Astrocyte (in vitro differentiated cells and primary cell): ENCODE measurements at regions not wholly inside any gene's neighbourhood (a gene's known extent, or its start where the extent isn't known, plus 50 kb on each side); places are given as distances from the start of the nearest gene placed in this dataset.

ENCODE experiments used
- EZH2 ChIP-seq: IDR thresholded peaks from 2 replicates; pipeline ENCODE4 v1.6.1; 2012; ENCODE audit warnings: mild to moderate bottlenecking, low read length, inconsistent platforms; ENCODE audit not compliant: insufficient read depth
- TF ChIP-seq, protein P1 (sequence below): IDR thresholded peaks from 2 replicates; pipeline ENCODE4 v1.5.1; 2011; ENCODE audit warnings: low read depth, mild to moderate bottlenecking, inconsistent platforms, low read length, moderate library complexity; ENCODE audit not compliant: insufficient read depth

DNA sequence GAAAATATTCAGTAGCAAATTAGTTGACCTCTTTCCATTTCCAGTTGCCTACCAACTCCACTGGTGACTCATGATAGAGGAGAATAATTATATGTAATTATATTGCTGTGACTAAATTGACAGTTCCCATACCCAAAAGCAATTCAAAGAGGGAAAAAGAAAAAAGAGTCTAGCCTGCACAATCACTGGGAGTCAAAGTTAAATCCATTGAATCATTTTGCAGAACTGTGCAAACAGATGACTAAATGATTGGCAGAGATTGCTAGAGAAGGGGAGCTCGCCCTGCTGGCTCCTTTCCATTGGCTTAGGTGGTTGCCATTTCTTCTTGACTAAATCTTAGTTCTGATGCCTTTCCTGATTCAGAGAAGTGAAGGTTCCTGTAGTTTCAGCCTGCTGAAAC is 1228.6 kb upstream of the SORCS1 start:
- TF ChIP-seq, protein P1, sequence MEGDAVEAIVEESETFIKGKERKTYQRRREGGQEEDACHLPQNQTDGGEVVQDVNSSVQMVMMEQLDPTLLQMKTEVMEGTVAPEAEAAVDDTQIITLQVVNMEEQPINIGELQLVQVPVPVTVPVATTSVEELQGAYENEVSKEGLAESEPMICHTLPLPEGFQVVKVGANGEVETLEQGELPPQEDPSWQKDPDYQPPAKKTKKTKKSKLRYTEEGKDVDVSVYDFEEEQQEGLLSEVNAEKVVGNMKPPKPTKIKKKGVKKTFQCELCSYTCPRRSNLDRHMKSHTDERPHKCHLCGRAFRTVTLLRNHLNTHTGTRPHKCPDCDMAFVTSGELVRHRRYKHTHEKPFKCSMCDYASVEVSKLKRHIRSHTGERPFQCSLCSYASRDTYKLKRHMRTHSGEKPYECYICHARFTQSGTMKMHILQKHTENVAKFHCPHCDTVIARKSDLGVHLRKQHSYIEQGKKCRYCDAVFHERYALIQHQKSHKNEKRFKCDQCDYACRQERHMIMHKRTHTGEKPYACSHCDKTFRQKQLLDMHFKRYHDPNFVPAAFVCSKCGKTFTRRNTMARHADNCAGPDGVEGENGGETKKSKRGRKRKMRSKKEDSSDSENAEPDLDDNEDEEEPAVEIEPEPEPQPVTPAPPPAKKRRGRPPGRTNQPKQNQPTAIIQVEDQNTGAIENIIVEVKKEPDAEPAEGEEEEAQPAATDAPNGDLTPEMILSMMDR: no peak
- TF ChIP-seq EZH2: no peak
